ENCODE measurements at regions not wholly inside any gene's neighbourhood (a gene's known extent, or its start where the extent isn't known, plus 50 kb on each side); places are given as distances from the start of the nearest gene placed in this dataset.
"Not testable (repeated sequence)": the region's sequence is repeated elsewhere in the genome, so short reads cannot be mapped to it uniquely, and the experiment has no call there.

GRCh38 chr1:121523112-121523511, 338.3 kb downstream of the SRGAP2C start:
- not testable (repeated sequence) for TF ChIP-seq CTCF, POLR2A (IDR thresholded peaks at IDR 0.05)

Data from testis (tissue), 2 donors.